ENCODE measurements at regions not wholly inside any gene's neighbourhood (a gene's known extent, or its start where the extent isn't known, plus 50 kb on each side); places are given as distances from the start of the nearest gene placed in this dataset.

DNA sequence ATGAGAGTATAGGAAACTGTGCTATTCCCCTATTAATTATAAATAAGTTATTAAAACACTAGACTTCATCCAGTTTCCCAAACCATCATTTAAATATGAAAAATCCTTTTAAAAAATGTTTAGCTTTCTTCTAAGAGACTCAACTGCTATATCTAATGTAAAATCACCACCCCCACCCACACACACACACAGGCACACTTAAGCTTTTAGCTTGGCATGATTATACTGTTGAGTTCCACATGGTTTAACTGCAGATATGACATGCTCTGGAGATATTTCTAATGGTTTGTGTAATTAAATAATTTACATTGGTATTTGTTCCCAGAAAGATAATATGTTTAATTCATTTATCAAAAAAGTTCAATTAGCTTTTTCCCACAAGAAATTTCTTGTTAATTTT is 1700.1 kb upstream of the SLC10A2 start:
- no peaks in the 10 kb centered on the region for H3K4me1 ChIP-seq (replicated peaks in 1 of 2)
- intact Hi-C loops (cut with DNase I): no loop called here
- TF ChIP-seq POLR2A (IDR thresholded peaks at IDR 0.05) (no peak), CTCF (IDR thresholded peaks at IDR 0.05) (no peak)
- no peak overlapping the region for H3K27ac ChIP-seq
- no peak for DNase-seq
- H3K4me3 ChIP-seq: no peak overlapping the region
- H3K36me3 ChIP-seq (replicated peaks in 1 of 2): no peaks in the 10 kb centered on the region
- H3K9me3 ChIP-seq (replicated peaks in 1 of 3): no peaks in the 10 kb centered on the region
- no peaks in the 10 kb centered on the region for H3K27me3 ChIP-seq

DNA sequence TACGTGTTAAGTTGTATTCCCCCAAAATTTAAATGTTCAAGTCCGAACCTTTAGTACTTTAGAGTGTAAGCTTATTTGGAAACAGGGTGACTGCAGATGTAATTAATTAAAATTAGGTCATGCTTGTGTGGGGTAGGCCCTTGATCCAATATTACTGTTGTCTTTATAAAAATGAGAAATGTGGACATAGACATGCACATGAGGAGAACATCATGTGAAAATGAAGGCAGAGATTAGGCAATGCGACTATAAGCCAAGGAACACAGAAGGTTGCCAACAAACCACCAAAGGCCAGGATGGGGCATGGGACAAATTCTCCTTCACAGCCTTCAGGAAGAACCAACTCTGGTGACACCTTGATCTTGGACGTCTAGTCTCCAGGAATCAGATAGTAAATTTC is 1698.4 kb upstream of the SLC10A2 start:
- WGBS, 4 donors: 70 to 78% (median 72%) methylated on average over 4 of the region's 4 CpGs
- DNase-seq: no peak
- TF ChIP-seq POLR2A (IDR thresholded peaks at IDR 0.05) (no peak), CTCF (IDR thresholded peaks at IDR 0.05) (no peak)
- Histone ChIP-seq H3K9me3 (replicated peaks in 1 of 3) (no peaks in the 10 kb centered on the region), H3K4me1 (replicated peaks in 1 of 2) (no peaks in the 10 kb centered on the region), H3K27ac (no peak overlapping the region), H3K27me3 (no peaks in the 10 kb centered on the region), H3K4me3 (no peak overlapping the region), H3K36me3 (replicated peaks in 1 of 2) (no peaks in the 10 kb centered on the region)
- intact Hi-C loops (cut with DNase I): no loop called here

DNA sequence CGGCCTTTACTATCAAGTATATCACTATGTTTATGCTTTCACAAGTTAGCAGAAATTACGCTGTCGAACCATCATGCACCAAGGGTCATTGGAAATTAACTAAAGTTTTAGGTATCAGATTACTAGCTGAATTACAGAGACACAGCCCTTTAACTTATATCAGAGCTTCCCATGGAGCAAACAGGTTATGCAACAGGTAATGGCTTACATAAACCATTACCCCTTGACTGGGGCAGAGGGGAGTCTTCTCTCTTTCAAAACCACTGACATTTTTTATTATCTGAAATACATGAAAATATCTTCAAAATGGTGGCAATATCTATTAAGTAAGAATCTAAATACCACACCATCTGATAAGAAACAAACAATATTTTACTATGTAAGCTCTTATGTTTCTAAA is 1692.9 kb upstream of the SLC10A2 start:
- TF ChIP-seq POLR2A (IDR thresholded peaks at IDR 0.05): no peak
- no peak for TF ChIP-seq CTCF (IDR thresholded peaks at IDR 0.05)
- Histone ChIP-seq H3K27ac (no peak overlapping the region), H3K4me1 (replicated peaks in 1 of 2) (no peaks in the 10 kb centered on the region), H3K9me3 (replicated peaks in 1 of 3) (no peaks in the 10 kb centered on the region), H3K36me3 (replicated peaks in 1 of 2) (no peaks in the 10 kb centered on the region), H3K4me3 (no peak overlapping the region), H3K27me3 (no peaks in the 10 kb centered on the region)
- WGBS, 4 donors: 94 to 96% (median 95%) methylated on average over 3 of the region's 3 CpGs
- intact Hi-C loops (cut with DNase I): no loop called here
- no peak for DNase-seq

DNA sequence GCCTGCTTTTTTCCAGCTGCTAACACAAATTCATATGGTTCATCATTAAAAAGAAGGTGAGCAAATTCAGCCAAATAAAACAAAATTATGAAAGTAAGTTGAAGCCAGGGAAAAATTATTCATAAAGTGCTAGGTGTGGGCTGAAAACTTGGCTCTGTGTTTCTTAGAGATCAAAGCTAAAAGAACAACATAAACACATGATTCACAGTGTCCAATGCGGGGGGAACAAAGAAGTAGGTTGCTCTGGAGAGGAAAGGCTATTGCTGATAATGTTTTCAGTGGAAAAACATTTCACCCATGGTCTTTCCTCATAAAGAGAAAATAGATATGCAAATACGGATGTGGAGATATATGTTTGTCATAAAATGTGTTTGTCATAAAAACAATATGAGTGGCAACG is 1691.5 kb upstream of the SLC10A2 start:
- no peak for TF ChIP-seq CTCF (IDR thresholded peaks at IDR 0.05)
- TF ChIP-seq POLR2A (IDR thresholded peaks at IDR 0.05): no peak
- 42 to 50% (median 42%) methylated on average over 3 of the region's 3 CpGs for WGBS, 4 donors
- H3K9me3 ChIP-seq (replicated peaks in 1 of 3): no peaks in the 10 kb centered on the region
- H3K4me3 ChIP-seq: no peak overlapping the region
- no peaks in the 10 kb centered on the region for H3K27me3 ChIP-seq
- no peak for DNase-seq
- no peaks in the 10 kb centered on the region for H3K4me1 ChIP-seq (replicated peaks in 1 of 2)
- H3K36me3 ChIP-seq (replicated peaks in 1 of 2): no peaks in the 10 kb centered on the region
- no peak overlapping the region for H3K27ac ChIP-seq
- intact Hi-C loops (cut with DNase I): no loop called here
